Neural cell (in vitro differentiated cells): ENCODE measurements at regions not wholly inside any gene's neighbourhood (a gene's known extent, or its start where the extent isn't known, plus 50 kb on each side); places are given as distances from the start of the nearest gene placed in this dataset.

ENCODE experiments used
- H2AFZ ChIP-seq: fragments of 200-600, 300-800 bp; sonication (generic), shearing (Covaris generic); 2 replicates; pipeline ENCODE4 v1.6.0; 2014; ENCODE audit warnings: low read depth, mild to moderate bottlenecking, antibody characterized with exemption, low read length, moderate library complexity
- H3F3A ChIP-seq: fragments of 200-600 bp; shearing (Covaris generic); 2 replicates; pipeline ENCODE4 v1.6.1; 2016; ENCODE audit warnings: mild to moderate bottlenecking, moderate library complexity, mixed read lengths, antibody characterized with exemption, low read length; ENCODE audit not compliant: insufficient read depth, poor library complexity, severe bottlenecking
- H3K27ac ChIP-seq: fragments of 200-600, 300-800 bp; sonication (generic), shearing (Covaris generic); 2 replicates; pipeline ENCODE4 v1.5.1; 2014; ENCODE audit warnings: mild to moderate bottlenecking, low read length, moderate library complexity
- H3K27me3 ChIP-seq: fragments of 300-800, 200-600 bp; sonication (generic), shearing (Covaris generic); 2 replicates; pipeline ENCODE4 v1.6.0; 2014; ENCODE audit warnings: mild to moderate bottlenecking, low read depth, low read length, moderate library complexity; ENCODE audit not compliant: insufficient read depth
- H3K36me3 ChIP-seq: fragments of 300-800, 200-600 bp; sonication (generic), shearing (Covaris generic); 2 replicates; pipeline ENCODE4 v1.5.1; 2014; ENCODE audit warnings: mild to moderate bottlenecking, antibody characterized with exemption, low read length, moderate library complexity; ENCODE audit not compliant: insufficient read depth
- H3K4me2 ChIP-seq: fragments of 300-800, 200-600 bp; sonication (generic), shearing (Covaris generic); 2 replicates; pipeline ENCODE4 v1.6.0; 2014; ENCODE audit warnings: mild to moderate bottlenecking, low read length
- H3K4me3 ChIP-seq: fragments of 300-800, 200-600 bp; sonication (generic), shearing (Covaris generic); 2 replicates; pipeline ENCODE4 v1.5.1; 2014; ENCODE audit warnings: mild to moderate bottlenecking, low read length, moderate library complexity
- H3K79me2 ChIP-seq: fragments of 200-600 bp; shearing (Covaris generic); replicated peaks from 2 replicates; pipeline ENCODE4 v1.6.0; 2014; ENCODE audit warnings: mild to moderate bottlenecking, low read length, moderate library complexity; ENCODE audit not compliant: insufficient read depth
- H3K9ac ChIP-seq: fragments of 300-800, 200-600 bp; sonication (generic), shearing (Covaris generic); 2 replicates; pipeline ENCODE4 v1.6.1; 2016; ENCODE audit warnings: mild to moderate bottlenecking, low read length, mixed read lengths
- H3K9me2 ChIP-seq: fragments of 200-600 bp; shearing (Covaris generic); 2 replicates; pipeline ENCODE4 v1.6.1; 2016; ENCODE audit warnings: mild to moderate bottlenecking, low read length, mixed read lengths; ENCODE audit not compliant: insufficient read depth
- H3K9me3 ChIP-seq: fragments of 200-600, 300-800 bp; sonication (generic), shearing (Covaris generic); 2 replicates; pipeline ENCODE4 v1.6.1; 2016; ENCODE audit warnings: mild to moderate bottlenecking, mixed run types, low read length, moderate library complexity, mixed read lengths
- H4K20me1 ChIP-seq: fragments of 200-600 bp; shearing (Covaris generic); 2 replicates; pipeline ENCODE4 v1.6.1; 2016; ENCODE audit warnings: mild to moderate bottlenecking, mixed run types; ENCODE audit not compliant: insufficient read depth
- CTCF ChIP-seq: fragments of 450-650 bp; IDR thresholded peaks from 2 replicates; pipeline ENCODE4 v1.5.1; 2014; ENCODE audit warnings: antibody characterized with exemption, mild to moderate bottlenecking, moderate library complexity; ENCODE audit not compliant: poor library complexity, severe bottlenecking
- EP300 ChIP-seq: fragments of 450-650 bp; conservative IDR thresholded peaks from 2 replicates; pipeline ENCODE4 v1.6.1; 2014; ENCODE audit warnings: antibody characterized with exemption, mild to moderate bottlenecking, moderate library complexity; ENCODE audit not compliant: poor library complexity, severe bottlenecking
- EZH2 ChIP-seq: fragments of 200-600, 300-800 bp; shearing (Covaris generic), sonication (generic); IDR thresholded peaks from 2 replicates; pipeline ENCODE4 v1.6.1; 2014; ENCODE audit warnings: antibody characterized with exemption, low read length, borderline replicate concordance, mild to moderate bottlenecking; ENCODE audit not compliant: insufficient read depth, poor library complexity, severe bottlenecking
- MXI1 ChIP-seq: fragments of 450-650 bp; conservative IDR thresholded peaks from 2 replicates; pipeline ENCODE4 v1.6.1; 2014; ENCODE audit warnings: antibody characterized with exemption, mild to moderate bottlenecking; ENCODE audit not compliant: poor library complexity, severe bottlenecking
- POLR2AphosphoS5 ChIP-seq: IDR thresholded peaks from 2 replicates; pipeline ENCODE4 v1.6.1; 2012
- RAD21 ChIP-seq: fragments of 450-650 bp; conservative IDR thresholded peaks from 2 replicates; pipeline ENCODE4 v1.6.1; 2014; ENCODE audit warnings: antibody characterized with exemption, mild to moderate bottlenecking, moderate library complexity
- REST ChIP-seq: IDR thresholded peaks from 2 replicates; pipeline ENCODE4 v1.6.1; 2012; ENCODE audit warnings: borderline replicate concordance
- SMC3 ChIP-seq: fragments of 450-650 bp; conservative IDR thresholded peaks from 2 replicates; pipeline ENCODE4 v1.6.1; 2014; ENCODE audit warnings: antibody characterized with exemption, mild to moderate bottlenecking, moderate library complexity; ENCODE audit not compliant: poor library complexity
- TAF1 ChIP-seq: IDR thresholded peaks from 2 replicates; pipeline ENCODE4 v1.6.1; 2012; ENCODE audit warnings: low read depth

- H3K36me3 ChIP-seq = no peaks in the 10 kb centered on the region
- no peak overlapping the region for H2AFZ ChIP-seq
- TF ChIP-seq MXI1 (no peak), REST (no peak), TAF1 (no peak), EZH2 (no peak), POLR2AphosphoS5 (no peak), CTCF (no peak), RAD21 (no peak), EP300 (no peak), SMC3 (no peak)
- no peak overlapping the region for H3K9ac ChIP-seq
- no peaks in the 10 kb centered on the region for H3K9me2 ChIP-seq
- no peaks in the 10 kb centered on the region for H3K9me3 ChIP-seq
- H4K20me1 ChIP-seq = no peaks in the 10 kb centered on the region
- H3K27ac ChIP-seq = no peak overlapping the region
- H3K79me2 ChIP-seq = no peaks in the 10 kb centered on the region
- H3K4me3 ChIP-seq = no peak overlapping the region
- no peaks in the 10 kb centered on the region for H3F3A ChIP-seq
- H3K4me2 ChIP-seq = no peak overlapping the region
- no peaks in the 10 kb centered on the region for H3K27me3 ChIP-seq
Observed at GRCh38 chr11:94705419-94705818, 62.7 kb upstream of the AMOTL1 start.

- no peak overlapping the region for H3K4me2 ChIP-seq
- H3K27me3 ChIP-seq = no peaks in the 10 kb centered on the region
- H3K4me3 ChIP-seq = no peak overlapping the region
- no peaks in the 10 kb centered on the region for H3F3A ChIP-seq
- no peak overlapping the region for H3K27ac ChIP-seq
- no peaks in the 10 kb centered on the region for H3K36me3 ChIP-seq
- no peaks in the 10 kb centered on the region for H3K79me2 ChIP-seq
- H4K20me1 ChIP-seq = no peaks in the 10 kb centered on the region
- H3K9me3 ChIP-seq = no peaks in the 10 kb centered on the region
- H3K9me2 ChIP-seq = no peaks in the 10 kb centered on the region
- no peak overlapping the region for H3K9ac ChIP-seq
- H2AFZ ChIP-seq = no peak overlapping the region
- TF ChIP-seq POLR2AphosphoS5 (no peak), EP300 (no peak), CTCF (no peak), MXI1 (no peak), RAD21 (no peak), TAF1 (no peak), REST (no peak), SMC3 (no peak), EZH2 (no peak)
Observed at GRCh38 chr11:94705891-94706615, 62.1 kb upstream of the AMOTL1 start.
